Psoas muscle (tissue), 7 donors: ENCODE measurements at regions not wholly inside any gene's neighbourhood (a gene's known extent, or its start where the extent isn't known, plus 50 kb on each side); places are given as distances from the start of the nearest gene placed in this dataset.
A peak's percentile ranks its signal among the peaks of the same experiment; 100 is the strongest.

Experiments used
- ATAC-seq, 4 donors: fragments of 200-7000 bp; cut with Tn5 transposase; one replicate each; pipeline ENCODE4 v1.9.1; 2020; ENCODE audit warnings: moderate library complexity in 3 of 4, mild to moderate bottlenecking in 2 of 4
- DNase-seq, 2 donors: peaks; one replicate each; pipeline ENCODE4 v3.0.0-alpha.2; 2020
- H3K27ac ChIP-seq: fragments of 200-600 bp; one replicate; pipeline ENCODE4 v1.8.0; 2022
- H3K27me3 ChIP-seq, 3 donors: fragments of 200-600 bp in 1 of 3; one replicate each; pipeline versions ENCODE4 v1.6.1 to v1.8.0; 2013 to 2022; ENCODE audit warnings: low read length in 2 of 3, mild to moderate bottlenecking in 2 of 3, moderate library complexity in 1 of 3; ENCODE audit not compliant: insufficient read depth in 3 of 3
- H3K36me3 ChIP-seq, 2 donors: fragments of 200-600 bp in 1 of 2; one replicate each; pipeline versions ENCODE4 v1.6.1 to v1.8.0; 2013 to 2022; ENCODE audit warnings: low read depth in 1 of 2, mild to moderate bottlenecking in 1 of 2, moderate library complexity in 1 of 2; ENCODE audit not compliant: insufficient read depth in 1 of 2
- H3K4me1 ChIP-seq: fragments of 200-600 bp; one replicate; pipeline ENCODE4 v1.8.0; 2022
- H3K4me3 ChIP-seq: fragments of 200-600 bp; one replicate; pipeline ENCODE4 v1.8.0; 2022; ENCODE audit warnings: mild to moderate bottlenecking
- H3K9me3 ChIP-seq: fragments of 200-600 bp; one replicate; pipeline ENCODE4 v1.8.0; 2022
- CTCF ChIP-seq: fragments of 200-600 bp; IDR thresholded peaks from one replicate; pipeline ENCODE4 v1.8.0; 2022; ENCODE audit warnings: antibody characterized with exemption
- WGBS, 3 donors: extraction: QIAGEN DNeasy Blood & Tissue Kit; methylation state at CpG; one replicate each; pipeline versions ENCODE4 v1.1.6 to v1.1.7; 2013; 5-methylcytosine and 5-hydroxymethylcytosine counted together
- intact Hi-C, 2 donors: fragments of 100-400 bp; cut with DNase I; formaldehyde crosslinking; loops; one replicate each; pipeline versions ENCODE4 v1.11.0 to v1.14.2; 2022
- donor health status: healthy with polysubstance abuse.
- donor health status: DM: no; HTN: no; CAD: no; lungs with moderate emphysema.
- donor health status: Bipolar disorder and iron deficiency.
- donor health status: healthy.
- donor health status: DM: yes; HTN: yes; CAD: no.
- donor health status: DM: no; HTN: no; CAD: no.
- donor health status: DM: yes; HTN: yes; CAD: no.

GRCh38 chr9:31065691-31066090 is 1318.8 kb upstream of the ACO1 start:
- Histone ChIP-seq H3K36me3 (no peaks in the 10 kb centered on the region), H3K4me3 (no peak overlapping the region), H3K9me3 (no peaks in the 10 kb centered on the region), H3K27me3 (no peaks in the 10 kb centered on the region), H3K4me1 (no peaks in the 10 kb centered on the region), H3K27ac (no peak overlapping the region)
- no peak for TF ChIP-seq CTCF
- intact Hi-C loops = no loop called here
- no peak for ATAC-seq
- DNase-seq = no peak
- 26 to 31% (median 31%) methylated on average over 3 of the region's 3 CpGs for WGBS, 3 donors

- H3K4me1 ChIP-seq = no peaks in the 10 kb centered on the region
- ATAC-seq (no peak), DNase-seq (no peak)
- intact Hi-C loops = no loop called here
- H3K4me3 ChIP-seq = no peak overlapping the region
- no peaks in the 10 kb centered on the region for H3K9me3 ChIP-seq
- WGBS, 3 donors = 46 to 61% (median 50%) methylated on average over 2 of the region's 2 CpGs
- H3K27ac ChIP-seq = no peak overlapping the region
- no peaks in the 10 kb centered on the region for H3K36me3 ChIP-seq
- H3K27me3 ChIP-seq = no peaks in the 10 kb centered on the region
- no peak for TF ChIP-seq CTCF
Observed at GRCh38 chr9:31067418-31067817, 1317.0 kb upstream of the ACO1 start.

GRCh38 chr9:31071606-31072286 is 1312.7 kb upstream of the ACO1 start:
- Histone ChIP-seq H3K4me1 (no peaks in the 10 kb centered on the region), H3K9me3 (no peaks in the 10 kb centered on the region), H3K27me3 (no peaks in the 10 kb centered on the region), H3K36me3 (no peaks in the 10 kb centered on the region), H3K27ac (no peak overlapping the region), H3K4me3 (no peak overlapping the region)
- TF ChIP-seq CTCF = no peak
- DNase-seq (peak in 1 of 2 donors; percentile 29), ATAC-seq (no peak)
- WGBS, 3 donors = 90 to 93% (median 92%) methylated on average over 23 of the region's 23 CpGs
- intact Hi-C loops = no loop called here

- intact Hi-C loops = no loop called here
- no peak overlapping the region for H3K27ac ChIP-seq
- H3K36me3 ChIP-seq = no peaks in the 10 kb centered on the region
- no peak for DNase-seq
- H3K4me1 ChIP-seq = no peaks in the 10 kb centered on the region
- no peak for ATAC-seq
- H3K9me3 ChIP-seq = no peaks in the 10 kb centered on the region
- 68 to 79% (median 78%) methylated on average over 2 of the region's 2 CpGs for WGBS, 3 donors
- TF ChIP-seq CTCF = no peak
- H3K4me3 ChIP-seq = no peak overlapping the region
- H3K27me3 ChIP-seq = no peaks in the 10 kb centered on the region
Observed at GRCh38 chr9:31078175-31078574, 1306.3 kb upstream of the ACO1 start.

- Histone ChIP-seq H3K4me1 (no peaks in the 10 kb centered on the region), H3K36me3 (no peaks in the 10 kb centered on the region), H3K4me3 (no peak overlapping the region), H3K27ac (no peak overlapping the region), H3K9me3 (no peaks in the 10 kb centered on the region), H3K27me3 (no peaks in the 10 kb centered on the region)
- TF ChIP-seq CTCF = no peak
- no peak for DNase-seq
- ATAC-seq = no peak
- WGBS, 3 donors = 43 to 45% (median 44%) methylated on average over 4 of the region's 4 CpGs
- intact Hi-C loops = no loop called here
Observed at GRCh38 chr9:31084350-31084749, 1300.1 kb upstream of the ACO1 start.
